HG02678 (cell line): ENCODE measurements at regions not wholly inside any gene's neighbourhood (a gene's known extent, or its start where the extent isn't known, plus 50 kb on each side); places are given as distances from the start of the nearest gene placed in this dataset.

Experiments
- ATAC-seq: cut with Tn5 transposase; IDR thresholded peaks from one replicate; pipeline ENCODE4 v1.9.1; 2021; ENCODE audit warnings: mild to moderate bottlenecking, moderate library complexity; ENCODE audit not compliant: unreplicated experiment

DNA sequence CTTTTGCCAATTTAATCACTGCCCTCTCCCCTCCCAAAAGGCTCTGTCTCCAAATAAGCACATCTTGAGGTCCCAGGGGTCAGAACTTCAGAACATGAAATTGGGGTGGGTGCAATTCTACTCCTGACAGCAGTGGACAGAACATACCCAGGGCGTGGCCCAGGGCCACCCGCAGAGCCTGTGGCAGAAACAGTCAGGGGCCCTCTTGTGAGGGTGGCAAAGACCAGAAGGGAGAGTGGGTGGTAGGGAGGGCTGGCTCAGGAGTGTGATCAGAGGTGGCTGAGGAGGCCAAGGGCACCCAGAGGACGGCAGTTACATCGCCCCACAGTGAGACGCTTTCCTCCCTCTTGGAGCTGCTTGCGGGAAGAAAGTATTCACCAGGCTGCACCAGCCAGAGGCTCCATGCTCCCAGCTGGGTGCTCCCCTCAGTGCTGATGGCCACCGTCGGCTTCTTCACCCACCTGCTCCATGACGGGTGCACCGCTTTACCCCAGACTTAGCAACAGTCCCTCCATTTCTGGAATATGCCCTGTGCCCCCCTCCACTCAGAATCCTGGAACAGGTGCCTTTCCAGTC lies 1388.0 kb downstream of the BRD1 start:
- ATAC-seq = no peak

DNA sequence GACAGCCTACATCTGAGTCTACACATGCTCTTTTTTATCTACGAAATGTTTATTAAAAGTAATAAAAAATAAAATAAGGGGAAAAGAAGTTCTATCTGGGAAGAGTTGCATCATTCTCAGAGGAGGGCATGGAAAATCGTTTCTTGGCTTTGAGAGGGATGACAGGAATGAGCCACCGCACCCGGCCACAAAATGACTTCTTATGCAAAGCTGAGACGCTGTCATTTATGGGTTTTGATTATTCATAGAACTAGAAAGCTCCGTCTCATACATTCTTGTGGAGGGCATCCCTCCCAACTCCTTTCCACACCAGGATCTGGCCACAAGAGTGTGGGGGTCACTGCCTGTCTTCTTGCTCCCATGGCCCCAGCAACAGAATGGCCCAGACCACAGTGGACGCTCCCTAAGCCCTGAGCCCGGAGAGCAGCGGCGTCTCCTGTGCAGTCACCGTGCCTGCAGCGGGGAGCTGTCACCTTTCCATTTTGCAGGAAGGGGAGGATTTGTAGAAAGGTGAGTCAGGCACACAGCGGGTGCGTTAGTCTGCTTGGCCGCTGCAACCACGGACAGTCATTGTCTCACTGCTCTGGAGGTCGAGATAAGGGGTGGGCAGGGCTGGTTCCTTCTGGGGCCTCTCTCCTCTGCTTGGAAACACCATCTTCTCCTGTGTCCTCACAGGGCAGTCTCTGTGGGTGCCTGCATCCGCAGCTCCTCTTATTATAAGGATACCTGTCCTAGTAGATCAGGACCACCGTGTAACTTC lies 1388.7 kb downstream of the BRD1 start:
- no peak for ATAC-seq

DNA sequence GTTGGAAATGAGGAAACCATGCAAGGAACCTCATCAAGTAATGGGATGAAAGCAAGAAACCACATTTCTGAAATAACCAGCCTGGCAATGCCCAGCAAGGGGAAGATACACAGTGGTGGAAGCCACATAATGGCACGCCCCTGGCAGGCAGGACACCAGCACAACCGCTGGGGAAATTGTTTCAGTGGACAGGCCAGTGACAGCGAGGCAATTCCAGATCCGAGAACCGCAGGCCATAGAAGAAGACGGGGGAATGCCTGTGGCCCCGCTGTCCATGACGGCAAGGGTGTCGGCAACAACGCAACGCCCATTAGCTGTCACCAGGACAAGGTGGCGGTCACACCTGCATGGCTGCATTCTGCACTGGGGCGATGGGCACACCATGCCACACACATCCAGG lies 1389.6 kb downstream of the BRD1 start:
- ATAC-seq = no peak

DNA sequence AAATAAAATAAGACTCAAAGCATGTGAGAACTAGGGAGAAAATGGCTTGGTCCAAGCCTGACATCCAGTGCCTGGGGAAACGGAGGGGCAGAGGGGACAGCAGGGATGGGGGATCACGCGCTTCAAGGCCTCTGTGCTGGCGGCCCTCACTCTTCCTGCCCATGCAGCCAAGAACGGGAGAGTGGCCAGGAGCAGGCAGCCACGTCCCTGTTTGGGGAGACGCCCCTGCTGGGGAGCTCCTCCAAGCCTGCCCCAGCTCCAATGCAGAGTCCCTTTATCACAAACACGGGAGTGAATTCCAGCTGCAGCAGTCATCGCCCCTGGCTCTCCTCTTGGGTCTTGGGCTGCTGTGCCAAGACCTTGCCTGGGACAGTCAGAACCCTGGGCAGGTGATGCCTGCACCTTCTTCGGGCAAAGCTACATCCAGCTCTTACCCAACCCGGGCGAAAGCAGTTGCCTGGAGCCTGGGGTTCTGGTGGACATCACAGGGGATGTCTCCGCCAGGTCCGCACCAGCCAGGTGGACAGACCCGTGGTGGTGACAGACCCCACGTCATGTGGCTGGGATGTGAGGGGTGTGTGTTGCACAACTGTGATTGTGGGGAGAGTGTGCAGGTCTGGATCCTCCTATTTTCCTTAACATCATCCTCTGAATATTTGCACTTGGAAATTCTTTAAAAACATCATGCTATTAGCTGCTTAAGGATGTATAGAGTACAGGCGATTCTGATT lies 1391.3 kb downstream of the BRD1 start:
- no peak for ATAC-seq

DNA sequence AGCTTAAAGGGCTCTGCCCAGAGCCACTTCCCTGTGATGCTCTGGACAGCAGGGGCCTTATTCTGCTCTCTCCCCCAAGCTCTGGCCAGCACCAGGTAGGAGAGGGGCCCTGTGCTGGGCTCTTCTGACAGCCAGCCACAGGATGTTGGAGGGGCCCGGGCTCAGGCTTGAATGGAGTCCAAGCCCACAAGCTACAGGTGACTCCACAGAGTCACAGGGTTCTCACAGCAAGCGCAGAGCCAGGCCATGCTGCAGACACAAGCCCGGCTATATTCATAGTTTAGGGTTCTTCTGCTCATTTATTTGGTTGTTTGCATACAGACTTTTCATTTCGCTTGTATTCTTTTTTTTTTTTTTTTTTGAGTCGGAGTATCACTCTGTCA lies 1392.8 kb downstream of the BRD1 start:
- ATAC-seq = no peak

DNA sequence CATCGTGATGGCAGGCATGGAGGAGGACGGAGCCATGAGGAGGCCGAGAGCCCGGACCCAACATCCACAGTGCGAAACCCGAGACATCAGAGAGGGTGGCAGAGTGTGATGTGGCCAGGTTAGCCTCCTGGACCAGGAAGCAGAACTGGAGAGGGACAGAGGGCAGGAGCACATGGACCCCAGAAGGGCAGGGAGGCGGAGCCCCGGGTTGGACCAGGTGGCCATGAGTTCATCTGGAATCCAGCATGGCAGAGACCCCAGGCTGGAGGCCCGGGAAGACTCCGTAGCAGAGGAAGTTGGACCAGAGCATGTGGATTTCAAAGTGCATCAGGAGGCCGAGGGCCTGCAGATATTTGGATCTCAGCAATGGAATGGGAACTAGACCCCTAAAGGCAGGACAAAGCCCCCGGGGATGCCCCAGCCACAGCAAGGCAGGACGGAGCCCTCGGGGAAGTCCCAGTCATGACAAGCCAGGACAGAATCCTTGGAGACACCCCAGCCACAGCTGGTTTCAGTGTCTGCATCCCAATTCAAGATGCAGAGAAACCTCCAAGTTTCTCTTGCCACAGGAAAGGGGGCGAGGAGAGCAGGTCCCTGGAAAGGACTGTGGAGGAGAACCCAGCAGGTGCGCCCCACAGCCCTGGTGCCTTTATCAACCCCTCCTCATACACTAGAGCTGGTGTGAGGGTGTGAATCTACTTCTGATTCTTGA lies 1393.4 kb downstream of the BRD1 start:
- ATAC-seq = no peak

DNA sequence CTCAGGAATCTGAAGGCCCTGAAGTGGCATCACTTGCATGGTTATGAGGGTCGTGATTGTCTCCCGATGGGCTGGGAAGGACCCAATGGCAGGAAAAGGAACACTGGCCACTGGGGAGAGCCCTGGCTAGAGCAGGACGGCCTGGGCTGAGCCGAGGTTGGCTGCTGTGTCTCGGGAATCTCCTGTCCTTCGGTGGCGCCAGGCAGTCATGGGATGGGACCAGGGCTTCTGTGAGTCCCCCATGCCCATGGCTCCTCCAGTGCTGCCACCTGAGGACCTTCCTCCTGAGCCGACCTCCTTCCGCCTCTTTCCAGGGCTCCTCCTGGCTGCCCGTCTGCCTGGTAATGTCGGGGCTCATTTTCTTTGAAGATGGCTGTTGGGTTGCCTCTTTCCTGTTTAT lies 1394.0 kb downstream of the BRD1 start:
- ATAC-seq = no peak

DNA sequence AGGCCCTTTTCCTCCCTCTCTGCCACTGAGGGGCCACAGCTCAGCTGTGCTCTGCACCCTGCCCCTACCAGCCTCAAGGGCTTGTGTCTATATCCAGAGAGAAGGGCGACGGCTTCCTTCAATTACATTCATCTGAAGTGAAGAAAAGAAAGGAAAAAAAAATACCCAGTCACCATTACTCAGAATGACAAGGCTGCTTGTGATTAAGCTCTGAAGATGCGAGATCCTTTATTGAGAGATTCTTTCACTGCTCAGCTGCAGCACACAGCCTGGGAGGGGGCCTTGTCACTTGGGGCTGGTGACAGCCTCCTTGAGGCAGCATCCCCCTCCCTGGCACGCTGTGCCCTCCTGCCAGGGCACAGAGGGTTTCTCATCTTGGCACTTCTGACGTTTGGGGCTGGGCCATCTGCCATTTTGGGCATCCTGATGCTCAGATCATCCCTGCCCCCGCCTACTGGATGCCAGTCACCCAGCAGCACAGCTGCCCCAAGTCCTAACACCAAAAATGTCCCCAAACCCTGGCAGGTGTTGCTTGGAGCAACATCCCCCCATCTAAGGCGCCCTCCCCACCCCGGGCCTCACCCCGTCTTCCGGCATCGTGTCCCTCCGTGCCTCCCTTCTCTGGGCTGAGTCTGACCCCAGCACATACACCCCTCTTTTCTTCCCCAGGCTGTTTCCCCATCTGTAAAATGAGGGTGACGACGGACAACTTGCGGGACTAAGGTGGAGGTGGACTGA lies 1394.7 kb downstream of the BRD1 start:
- no peak for ATAC-seq

DNA sequence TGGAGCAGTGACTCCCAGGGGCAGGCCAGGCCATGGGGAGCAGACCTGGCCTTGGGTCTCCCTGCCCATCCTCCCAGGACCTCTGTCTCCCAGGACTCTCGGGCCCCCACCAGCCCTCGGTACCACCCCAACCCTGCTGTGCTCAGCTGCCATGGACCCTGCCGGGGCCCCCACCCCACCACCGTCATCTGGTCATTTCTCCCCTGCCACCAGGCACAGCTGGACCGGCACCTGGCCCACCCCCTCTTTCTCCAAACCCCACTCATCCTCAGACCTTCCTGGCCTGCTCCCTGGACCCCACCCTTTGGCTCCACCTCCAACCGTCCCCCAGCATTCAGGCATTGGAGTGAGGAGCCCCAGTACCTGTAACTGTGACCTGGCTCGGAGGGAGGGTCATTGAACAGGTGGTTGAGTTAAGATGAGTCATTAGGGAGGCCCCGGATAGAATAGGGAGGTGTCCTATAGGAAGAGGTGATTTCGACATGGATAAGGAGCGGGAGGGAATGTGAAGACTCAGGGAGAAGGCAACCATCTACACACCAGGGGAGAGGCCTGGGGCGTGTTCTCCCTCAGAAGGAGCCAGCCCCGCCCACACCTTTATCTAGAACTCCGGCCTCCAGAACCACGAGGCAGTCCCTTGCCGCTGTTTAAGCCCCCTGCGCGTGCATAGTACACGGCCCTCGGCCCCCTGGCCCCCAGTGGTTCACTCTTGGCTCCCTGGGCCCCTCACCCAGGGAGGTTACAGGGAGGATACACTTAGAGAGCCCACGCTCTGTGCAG lies 1395.9 kb downstream of the BRD1 start:
- ATAC-seq = no peak

DNA sequence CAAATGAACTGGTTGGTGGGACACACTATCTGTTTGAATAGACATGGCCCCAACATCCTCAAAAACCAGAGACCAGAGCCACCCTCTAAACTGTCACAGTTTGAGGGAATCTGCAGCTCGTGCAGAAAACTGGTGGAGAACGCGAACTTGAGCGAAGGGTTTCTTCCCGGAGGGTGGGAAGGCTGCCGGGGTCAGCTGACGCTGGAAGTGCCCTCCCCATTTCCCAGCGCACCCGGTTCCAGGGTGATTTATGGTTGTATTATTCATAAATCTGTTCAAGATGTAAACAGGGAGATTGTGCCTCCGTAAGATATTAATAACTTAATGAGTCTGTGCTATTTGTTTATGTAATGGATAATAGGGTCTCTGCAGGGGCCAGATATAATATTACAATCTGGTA lies 1396.7 kb downstream of the BRD1 start:
- ATAC-seq = no peak

DNA sequence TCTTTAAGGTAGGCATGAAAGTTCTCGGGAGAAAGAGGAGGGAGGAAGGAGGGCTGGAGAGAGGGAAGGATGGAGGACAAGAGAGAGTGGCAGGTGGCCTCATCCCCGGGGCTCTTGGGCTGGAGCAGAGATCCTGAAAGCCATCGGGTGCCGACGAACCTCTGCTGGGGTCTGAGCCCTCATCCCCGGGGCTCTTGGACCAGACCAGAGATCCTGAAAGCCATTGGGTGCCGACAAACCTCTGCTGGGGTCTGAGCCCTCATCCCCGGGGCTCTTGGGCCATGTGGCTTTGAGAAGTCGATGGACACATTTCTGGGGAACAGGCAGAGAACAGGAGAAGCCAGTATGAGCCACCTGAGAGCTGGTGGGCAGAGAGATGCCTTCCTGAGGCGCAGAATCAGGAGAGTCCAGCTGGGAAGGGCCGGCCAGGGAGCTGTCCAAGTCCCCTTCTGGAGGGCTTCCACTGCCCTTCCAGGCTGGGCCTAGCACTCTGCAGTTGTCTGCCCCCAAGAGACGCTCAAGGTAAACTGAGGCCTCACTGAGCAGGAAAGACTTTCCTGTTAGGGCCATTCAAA lies 1398.1 kb downstream of the BRD1 start:
- ATAC-seq = no peak

DNA sequence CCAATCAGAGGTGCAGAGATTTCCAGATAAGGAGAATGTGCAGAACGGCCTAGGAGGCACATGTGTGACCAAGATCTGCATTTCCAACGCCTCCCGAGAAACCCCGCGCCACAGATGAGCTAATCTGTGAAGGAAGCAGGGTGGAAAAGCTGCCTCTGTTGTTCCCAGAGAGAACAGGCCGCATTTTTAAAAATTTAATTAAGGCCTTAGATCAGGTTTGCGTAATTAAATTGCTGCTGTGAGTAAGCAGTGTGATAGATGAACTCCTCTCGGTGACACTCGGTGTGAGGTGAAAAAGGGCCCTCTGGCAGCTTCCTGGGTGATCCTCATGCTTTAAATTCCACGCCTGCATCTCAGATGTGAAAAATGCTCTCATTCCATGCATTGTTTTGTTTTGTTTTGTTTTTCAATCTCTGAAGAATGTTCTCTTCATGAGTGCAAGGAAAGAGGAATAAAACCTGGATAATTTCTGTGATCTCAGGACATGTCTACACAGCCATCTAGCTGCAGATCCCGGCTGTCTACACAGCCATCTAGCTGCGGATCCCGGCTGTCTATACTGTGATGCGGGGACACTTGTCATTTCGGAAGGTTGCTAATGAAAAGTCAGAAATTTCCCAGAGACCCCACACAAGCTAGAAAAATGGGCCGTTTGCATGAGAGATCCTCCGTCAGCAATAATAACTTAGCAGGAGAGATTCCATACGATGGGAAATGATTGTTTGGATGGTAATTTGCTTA lies 1398.9 kb downstream of the BRD1 start:
- no peak for ATAC-seq

DNA sequence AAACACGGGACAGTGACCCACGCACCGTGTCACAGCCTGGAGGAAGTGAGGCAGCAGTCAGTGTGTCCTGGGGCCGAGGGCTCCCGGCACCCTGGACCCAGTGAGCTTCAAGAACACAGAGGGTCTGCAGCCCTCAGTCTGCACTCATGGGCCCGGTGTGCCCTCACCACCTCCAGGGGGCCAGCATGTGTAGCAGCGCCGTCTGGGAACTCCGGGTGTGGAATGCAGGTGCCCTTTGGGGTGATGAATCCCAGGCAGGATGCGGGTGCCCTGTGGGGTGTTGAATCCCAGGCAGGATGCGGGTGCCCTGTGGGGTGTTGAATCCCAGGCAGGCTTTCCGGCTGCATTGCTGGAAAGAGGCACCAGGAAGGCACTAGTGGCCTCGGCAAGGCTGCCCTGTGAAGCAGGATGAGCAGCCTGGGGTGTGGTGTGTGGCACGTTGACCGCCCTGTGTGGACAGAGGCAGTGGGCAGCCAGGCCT lies 1399.9 kb downstream of the BRD1 start:
- no peak for ATAC-seq

DNA sequence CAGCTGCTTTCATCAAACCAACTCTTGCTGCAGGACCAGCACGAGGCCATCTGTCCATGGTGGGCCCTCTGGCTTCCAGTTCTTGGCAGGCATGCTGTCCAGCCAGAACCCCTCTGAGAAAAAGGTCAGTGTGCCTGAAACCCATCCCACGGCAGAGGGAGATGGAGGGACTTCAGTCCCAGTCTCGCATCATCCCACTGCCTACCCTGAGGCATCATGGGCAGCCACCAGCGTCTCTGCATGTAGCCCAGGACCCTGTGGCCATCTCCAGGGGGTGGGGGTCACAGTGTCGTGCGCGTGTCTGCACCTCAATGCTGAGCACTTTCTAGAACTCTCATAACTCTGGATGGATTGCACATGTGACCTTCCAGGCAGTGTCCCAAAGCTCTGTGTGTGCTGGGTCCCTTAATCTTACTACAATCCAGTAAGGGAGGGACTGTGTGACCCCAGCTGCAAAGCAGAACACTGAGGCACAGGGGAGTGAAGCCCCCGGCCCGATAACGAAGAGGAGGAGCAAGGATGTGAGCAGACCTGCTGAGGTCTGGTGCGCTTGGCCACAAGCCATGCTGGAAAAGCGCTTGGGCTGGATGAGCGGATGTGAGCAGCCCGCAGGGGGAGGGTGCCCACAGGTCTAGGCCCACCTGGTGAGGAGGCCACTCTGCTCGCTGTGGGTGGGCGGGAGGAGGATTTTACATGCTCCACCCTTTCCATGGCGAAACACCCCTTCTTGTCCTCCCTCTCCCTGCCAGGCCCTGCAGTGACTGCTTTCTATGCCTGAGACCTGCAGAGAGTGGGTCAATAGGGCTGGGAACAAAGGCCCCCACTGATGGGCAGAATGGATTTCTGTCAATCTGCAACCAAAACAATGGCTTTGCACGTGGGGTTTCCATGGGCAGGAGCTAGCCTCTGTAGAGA lies 1401.0 kb downstream of the BRD1 start:
- no peak for ATAC-seq

DNA sequence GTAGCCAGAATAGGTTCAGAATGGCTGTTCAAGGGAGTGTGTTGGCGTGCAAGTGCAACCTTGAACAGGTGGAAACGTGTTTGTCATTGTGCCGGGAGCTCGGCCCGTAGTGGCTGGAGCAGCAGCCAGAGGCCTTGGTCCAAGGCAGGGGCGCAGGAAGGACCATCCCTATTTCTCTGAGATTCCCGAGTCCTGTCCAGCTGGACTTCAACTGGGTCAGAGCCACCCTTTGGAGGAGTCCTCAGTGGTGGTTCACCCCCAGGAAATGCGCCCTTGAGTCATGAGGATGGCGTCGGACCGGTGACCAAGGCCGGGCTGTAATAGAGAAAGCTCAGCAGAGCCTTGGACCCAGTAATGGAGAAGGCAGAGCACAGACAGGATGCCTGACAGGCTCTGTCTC lies 1402.0 kb downstream of the BRD1 start:
- ATAC-seq = no peak

DNA sequence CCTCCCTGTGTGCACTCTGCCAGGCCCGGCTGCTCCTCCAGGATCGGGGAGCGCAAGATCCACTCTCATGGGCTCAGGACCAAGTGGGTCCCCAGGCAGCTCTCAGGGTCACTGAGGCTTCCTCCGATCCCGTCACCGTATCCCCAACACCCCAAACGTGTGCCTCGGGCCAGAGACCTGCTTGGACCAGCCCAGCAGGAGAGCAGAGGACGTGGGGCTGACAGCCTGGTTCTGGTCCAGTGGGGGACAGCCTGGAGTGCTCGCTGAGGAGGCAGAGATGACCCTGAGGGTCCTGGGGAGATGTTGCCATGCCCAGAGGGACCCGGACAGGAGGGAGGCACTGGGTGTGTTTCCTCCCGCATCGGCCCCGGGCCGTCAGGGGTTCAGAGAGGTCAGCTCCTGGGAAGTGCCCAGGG lies 1402.6 kb downstream of the BRD1 start:
- ATAC-seq = no peak

DNA sequence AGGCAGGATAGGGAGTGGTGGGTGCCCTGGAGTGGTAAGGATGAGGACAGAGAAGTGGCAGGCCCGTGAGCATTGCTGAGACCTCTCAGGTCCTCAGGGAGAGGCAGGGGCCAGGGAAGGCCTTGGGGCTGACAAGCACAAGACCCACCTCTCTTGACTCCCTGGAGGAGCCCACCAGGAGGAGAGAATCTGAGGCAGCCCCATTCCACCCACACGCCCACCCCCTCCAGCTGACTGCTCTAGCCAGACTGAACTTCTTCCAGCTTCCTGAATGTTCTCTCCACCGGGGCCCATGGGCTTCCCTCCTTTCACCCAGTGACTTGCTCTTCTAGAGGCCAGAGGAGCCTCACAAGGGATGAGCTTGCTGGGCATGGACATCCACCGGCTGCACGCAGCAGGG lies 1403.0 kb downstream of the BRD1 start:
- ATAC-seq = no peak

DNA sequence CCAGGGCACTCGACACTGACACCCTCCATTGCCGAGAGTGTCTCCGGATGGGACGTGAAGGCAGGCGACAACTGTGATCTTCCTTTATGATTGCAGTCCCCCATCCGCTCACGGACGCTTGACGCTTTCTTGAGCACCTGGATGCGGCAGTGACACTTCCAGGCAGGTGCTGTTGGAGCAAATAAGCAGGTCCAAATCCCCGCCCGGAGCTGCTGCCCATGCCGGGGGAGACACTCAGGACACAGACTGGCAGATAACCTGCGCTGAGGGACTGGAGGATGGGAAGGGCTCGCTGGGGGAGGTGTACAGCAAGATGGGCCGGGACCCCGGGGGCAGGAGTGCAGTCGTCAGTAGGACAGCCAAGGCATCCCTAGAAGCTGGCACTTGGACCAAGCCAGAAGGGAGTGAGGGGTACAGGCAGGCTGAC lies 1403.5 kb downstream of the BRD1 start:
- no peak for ATAC-seq
